HUDEP-2 (cell line): ENCODE measurements at regions not wholly inside any gene's neighbourhood (a gene's known extent, or its start where the extent isn't known, plus 50 kb on each side); places are given as distances from the start of the nearest gene placed in this dataset.

Source experiments
- DNase-seq, 76 experiments: peaks; one replicate each; lab custom pipeline; 2025; ENCODE audit not compliant: unreplicated experiment in 76 of 76; lab: John Stamatoyannopoulos, UW

DNA sequence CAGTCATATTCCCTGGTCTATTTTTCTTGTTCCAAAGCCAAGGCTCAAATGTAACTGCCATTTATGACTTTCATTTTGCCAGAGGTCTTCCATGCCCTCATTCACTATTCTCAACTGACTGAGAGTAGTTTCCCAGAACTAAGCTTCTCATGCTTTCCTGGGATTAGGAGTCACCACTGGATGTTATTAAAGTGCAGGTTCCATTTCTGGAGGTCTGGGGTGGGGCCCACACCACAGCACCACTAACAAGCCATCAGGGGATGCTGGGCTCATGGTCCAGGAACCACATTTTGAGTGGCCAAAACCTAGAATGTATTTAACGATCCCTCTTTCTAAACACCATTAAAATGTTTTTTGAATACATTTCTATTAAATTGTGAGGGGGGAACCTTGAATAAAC, 677.6 kb downstream of the SEMA5A start:
- no peak for DNase-seq

GRCh38 chr5:8869932-8870331, 675.9 kb downstream of the SEMA5A start:
- no peak for DNase-seq

DNA sequence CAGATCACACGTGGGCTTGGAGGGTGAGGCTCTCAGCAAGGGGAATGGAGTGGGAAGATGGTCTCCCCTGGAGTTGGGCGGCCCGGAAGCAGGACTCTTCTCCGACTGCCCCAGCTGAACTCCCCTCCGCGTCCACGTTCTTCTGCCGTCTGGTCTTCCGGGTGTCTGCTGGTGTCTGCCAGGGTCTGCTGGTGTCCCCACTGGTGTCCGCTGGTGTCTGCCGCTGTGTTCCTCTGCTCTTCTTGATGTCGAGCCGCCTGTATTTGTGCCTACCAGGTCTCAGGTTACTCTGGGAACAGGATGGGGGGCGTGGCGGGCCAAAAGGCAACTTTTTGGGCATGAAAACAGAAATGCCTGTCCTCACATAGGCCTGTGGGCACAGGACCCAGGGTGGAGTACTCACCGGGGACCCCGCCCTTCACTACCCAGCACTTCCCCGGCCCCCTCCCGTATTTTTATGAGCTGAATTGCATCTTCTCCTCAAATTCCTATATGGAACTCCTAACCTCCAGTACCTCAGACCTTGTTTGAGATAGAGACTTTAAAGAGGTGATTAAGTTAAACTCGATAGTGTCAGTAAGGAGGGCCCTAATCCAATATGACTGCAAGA, 675.4 kb downstream of the SEMA5A start:
- DNase-seq, result no peak

DNA sequence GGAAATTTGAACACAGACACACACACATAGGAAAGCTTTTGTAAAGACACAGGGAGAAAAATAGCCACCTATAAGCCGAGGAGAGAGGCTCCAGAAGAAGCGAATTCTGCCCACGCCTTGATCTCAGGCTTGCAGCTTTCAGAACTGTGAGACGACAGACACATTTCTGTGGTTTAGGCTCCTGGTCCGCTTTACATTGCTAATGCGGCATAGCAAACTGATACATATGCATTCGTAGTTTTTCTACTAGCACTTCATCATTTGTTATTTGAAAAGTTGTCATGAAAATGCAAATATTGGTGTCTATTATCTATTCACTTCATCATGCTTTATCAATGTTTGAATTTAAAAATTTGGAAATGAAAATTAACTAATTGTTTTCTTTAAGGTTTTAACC, 674.9 kb downstream of the SEMA5A start:
- no peak for DNase-seq

DNA sequence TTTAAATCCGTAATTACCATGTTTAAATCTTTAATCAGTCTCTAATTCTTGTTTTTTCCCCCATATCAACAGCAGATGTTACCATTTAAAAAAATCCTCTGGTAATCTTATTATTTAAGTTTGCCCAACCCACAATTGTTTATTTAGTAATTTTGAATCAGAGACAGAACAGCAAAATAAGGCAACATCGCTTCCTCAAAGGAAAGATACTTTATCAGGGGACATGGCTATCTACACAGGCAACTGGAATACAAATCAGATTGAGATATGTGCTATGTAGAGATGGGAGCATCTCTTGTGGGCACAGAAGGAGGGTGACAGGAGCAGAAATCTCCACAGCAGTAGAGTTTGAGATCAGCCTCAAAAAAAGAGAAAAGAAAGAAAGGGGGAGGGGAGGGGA, 674.4 kb downstream of the SEMA5A start:
- DNase-seq, result no peak

- DNase-seq, result no peak
Observed at GRCh38 chr5:8875722-8876121, 670.2 kb downstream of the SEMA5A start.

DNA sequence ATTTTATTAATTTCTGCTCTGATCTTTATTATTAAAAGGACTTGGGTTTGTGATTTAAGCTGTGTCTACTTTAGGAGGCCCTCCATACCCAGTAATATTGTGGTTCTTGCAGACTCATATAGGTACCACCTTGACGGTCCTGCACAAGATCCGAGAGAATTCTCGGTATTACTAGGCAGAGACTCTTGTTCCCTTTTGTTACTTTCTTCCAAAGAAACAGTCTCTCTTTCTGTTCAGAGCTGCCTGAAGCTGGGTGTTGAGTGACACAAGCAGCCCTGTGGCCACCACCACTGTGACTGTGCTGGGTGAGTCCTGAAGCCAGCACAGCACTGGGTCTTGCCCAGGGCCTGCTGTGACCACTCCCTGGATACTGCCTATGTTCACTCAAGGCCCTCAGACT, 666.6 kb downstream of the SEMA5A start:
- DNase-seq, result no peak

GRCh38 chr5:8884029-8884428, 661.8 kb downstream of the SEMA5A start:
- DNase-seq, result no peak

GRCh38 chr5:8892926-8893325, 652.9 kb downstream of the SEMA5A start:
- no peak for DNase-seq

DNA sequence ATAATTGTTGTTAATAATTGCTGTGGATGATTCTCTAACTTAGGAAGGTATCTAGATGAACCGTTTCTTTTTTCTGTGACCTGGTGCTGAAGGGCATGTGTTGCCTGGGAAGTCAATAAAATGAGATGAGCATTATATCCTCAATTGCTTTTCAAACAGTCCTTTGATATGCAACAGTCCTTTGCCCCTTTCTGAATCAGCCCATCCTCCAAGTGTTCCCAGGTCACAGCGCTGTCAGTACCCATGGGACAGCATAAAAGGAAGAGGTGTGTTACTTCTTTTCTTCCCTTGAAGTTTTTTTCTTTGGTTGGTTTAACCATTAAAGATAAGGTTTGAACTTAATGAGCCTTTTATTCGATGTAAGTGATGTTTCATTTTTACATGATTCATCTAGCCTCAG, 651.8 kb downstream of the SEMA5A start:
- DNase-seq, result no peak

DNA sequence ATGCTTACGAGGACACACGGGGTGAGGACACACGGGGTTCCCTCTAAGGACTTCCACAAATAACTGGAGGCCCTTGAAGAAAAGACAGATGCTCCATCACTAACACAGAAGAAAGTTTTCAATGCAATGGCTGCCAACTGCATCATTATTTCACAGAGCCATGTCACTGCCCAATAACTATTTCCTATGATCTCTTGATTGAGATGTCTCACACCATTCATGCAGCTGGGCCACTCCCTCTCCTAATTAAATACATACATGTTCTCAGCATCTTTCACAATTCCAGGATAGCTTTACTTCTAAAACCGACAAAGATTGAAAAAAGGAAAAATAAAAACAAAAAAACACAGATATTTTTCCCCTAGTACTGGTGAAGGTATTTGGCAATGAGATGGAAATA, 650.8 kb downstream of the SEMA5A start:
- no peak for DNase-seq

DNA sequence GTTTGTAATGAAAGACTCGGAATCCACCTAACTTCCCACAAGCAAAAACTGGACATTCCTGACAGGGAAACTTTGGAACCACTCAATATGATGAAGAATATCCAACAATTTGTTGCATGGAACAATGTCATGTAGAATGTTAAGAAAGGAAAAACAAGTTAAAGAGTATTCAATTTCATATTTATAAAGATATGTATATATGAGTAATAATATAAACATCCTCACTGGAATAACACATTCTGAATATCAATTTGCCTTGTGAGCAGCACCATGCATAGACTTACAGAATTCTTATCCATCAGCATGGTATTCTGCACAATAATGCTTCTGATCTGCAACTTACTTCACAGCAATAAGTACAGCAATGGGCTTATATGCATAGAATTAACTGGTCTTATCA, 650.3 kb downstream of the SEMA5A start:
- no peak for DNase-seq

DNA sequence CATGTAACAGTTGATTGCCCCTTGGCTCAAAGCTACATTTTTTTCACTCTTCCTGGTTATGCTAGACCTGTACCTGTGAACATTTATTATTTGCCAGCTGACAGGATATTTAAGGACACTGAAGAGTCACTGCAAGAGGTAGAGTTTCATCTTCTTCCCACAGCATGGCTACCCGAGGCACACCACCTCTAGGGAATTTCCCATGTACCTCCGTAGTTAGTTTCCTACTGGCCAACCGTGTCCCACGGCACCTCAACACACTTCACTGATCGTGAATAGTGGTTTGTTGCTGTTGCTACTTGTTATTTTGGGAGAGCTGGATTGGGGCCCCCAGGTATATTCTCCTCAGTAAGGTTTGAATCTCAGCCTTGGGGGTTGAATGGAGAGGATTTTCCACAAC, 648.6 kb downstream of the SEMA5A start:
- DNase-seq, result no peak

GRCh38 chr5:8905021-8905420, 640.9 kb downstream of the SEMA5A start:
- DNase-seq, result no peak

GRCh38 chr5:8906303-8906967, 639.4 kb downstream of the SEMA5A start:
- DNase-seq, result no peak

DNA sequence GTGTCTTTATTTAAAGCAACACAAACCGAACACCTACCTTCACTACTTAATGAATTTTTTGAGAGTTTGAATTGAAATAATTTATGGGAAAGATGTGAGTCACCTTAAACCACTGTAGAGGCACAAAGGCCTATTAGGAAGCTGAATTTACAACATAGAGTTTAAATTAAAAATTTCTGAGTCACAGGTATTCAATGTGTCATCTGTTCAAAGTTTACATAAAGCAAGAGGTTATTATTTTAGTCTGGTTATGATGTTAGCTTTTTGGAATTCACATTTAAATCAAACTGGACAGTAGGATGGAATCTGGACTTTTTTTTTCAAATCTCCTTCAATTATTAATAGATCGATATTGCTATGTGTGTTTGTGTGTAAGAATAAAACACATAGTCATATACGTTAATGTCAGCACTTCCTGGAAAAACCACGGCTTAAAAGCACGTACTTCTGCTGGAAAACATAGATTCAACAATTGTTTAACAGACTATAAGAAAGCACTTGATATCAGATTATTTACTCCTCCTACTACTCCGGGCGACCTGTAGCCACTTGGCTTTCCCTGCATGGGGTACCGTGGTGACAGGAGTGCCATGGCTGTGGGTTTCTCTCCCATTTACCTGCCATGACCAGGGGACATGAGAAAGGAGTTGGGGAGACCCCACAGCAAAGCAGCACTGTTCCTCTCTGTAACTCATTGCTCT, 638.6 kb downstream of the SEMA5A start:
- DNase-seq, result no peak

DNA sequence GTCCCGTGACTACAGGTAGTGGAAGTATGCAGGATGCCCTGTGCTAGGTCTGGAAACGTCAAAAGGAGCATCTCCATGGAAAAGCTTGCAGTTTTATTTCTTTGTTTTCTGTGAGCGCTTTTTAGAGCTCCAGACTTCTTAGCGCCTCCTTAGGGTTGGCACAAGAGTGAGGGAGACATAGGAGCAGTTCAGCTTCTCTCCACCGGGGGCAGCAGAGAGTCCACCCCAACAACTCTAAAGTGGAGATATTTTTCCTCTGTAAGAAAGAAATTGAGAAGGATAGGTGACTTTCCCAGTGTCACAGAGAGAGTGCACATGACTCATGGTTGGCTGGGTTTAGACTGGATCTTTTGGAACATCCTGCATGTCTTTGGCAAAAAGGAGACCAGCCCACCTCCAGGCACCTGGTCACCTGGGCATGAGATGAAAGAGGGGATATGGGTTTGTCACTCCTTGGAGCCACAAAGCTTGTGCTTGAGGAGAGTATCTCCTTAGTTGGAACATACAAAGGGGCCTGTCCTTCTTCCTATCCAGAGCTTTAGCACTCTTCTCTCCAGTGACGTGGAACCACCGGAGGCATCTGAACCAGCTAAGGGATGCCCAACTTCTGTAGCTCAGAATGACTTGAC, 637.7 kb downstream of the SEMA5A start:
- DNase-seq, result peak in 37 of 76 experiments; percentile 0 to 42 (median 10)

GRCh38 chr5:8912106-8912505, 633.8 kb downstream of the SEMA5A start:
- DNase-seq, result no peak

- DNase-seq, result no peak
Observed at GRCh38 chr5:8913522-8913921, 632.4 kb downstream of the SEMA5A start.

GRCh38 chr5:8919096-8919495, 626.8 kb downstream of the SEMA5A start:
- no peak for DNase-seq

DNA sequence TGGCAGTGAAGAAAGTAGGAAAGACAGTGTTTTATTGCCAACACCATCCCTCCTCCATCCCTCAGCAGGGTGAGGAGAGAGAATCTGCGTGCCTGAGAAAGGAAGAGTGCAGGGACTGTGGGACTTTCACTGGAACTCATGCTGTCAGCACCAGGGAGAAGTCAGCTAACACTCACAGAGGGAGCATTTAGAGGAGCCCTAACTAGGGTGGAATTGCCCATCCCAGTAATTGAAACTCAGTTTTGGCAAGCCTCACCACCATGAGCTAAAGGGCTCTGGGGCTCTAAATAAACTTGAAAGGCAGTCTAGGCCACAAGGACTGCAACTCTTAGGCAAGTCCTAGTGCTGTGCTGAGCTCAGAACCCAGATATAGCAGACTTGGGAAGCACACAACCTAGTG, 622.3 kb downstream of the SEMA5A start:
- DNase-seq, result no peak
